GM12878 (cell line): ENCODE measurements at regions not wholly inside any gene's neighbourhood (a gene's known extent, or its start where the extent isn't known, plus 50 kb on each side); places are given as distances from the start of the nearest gene placed in this dataset.

Experiments used
- ATAC-seq: fragments of 200-7000 bp; cut with Tn5 transposase; 3 replicates; pipeline ENCODE4 v1.9.1; 2020; ENCODE audit warnings: mild to moderate bottlenecking, moderate library complexity
- BruUV-seq: library from RNA; stranded (reverse); fragments of 400-500 nt; replicated peaks from 2 replicates; lab custom pipeline; 2021; lab: Mats Ljungman, UMichigan
- CTCF ChIA-PET: fragments of 300-600 bp; sonication (Branson Sonifier 250); formaldehyde crosslinking; extraction: SDS; loops from one replicate; lab custom pipeline; 2021; ENCODE audit warnings: inconsistent platforms; lab: Yijun Ruan, JAX
- POLR2A ChIA-PET: fragments of 350-600 bp; formaldehyde crosslinking; extraction: SDS; loops from one replicate; lab custom pipeline; 2021; ENCODE audit warnings: inconsistent platforms; lab: Charles Lee
- RAD21 ChIA-PET: fragments of 300-600 bp; sonication (Branson Sonifier 250); formaldehyde crosslinking; loops from one replicate; lab custom pipeline; 2023; ENCODE audit warnings: antibody characterized with exemption; ENCODE audit not compliant: unreplicated experiment; lab: Charles Lee
- SMC1A ChIA-PET: fragments of 300-600 bp; sonication (Branson Sonifier 250); formaldehyde crosslinking; loops from one replicate; lab custom pipeline; 2023; ENCODE audit not compliant: unreplicated experiment, uncharacterized antibody; lab: Charles Lee
- DNase-seq: peaks from one replicate; pipeline ENCODE4 v3.0.0-alpha.2; 2011; ENCODE audit warnings: low read depth, low spot score
- FAIRE-seq: peaks from 3 replicates; lab custom pipeline; 2011; peaks lifted over from hg19 to GRCh38; lab: Jason Lieb, UNC
- H2AFZ ChIP-seq: 2 replicates; pipeline ENCODE4 v1.6.0; 2011; ENCODE audit warnings: low read depth, low read length, control low read depth; ENCODE audit not compliant: control insufficient read depth
- H3K27ac ChIP-seq: 2 replicates; pipeline ENCODE4 v1.5.1; 2011; ENCODE audit warnings: control low read depth; ENCODE audit not compliant: control insufficient read depth, insufficient read depth
- H3K27me3 ChIP-seq, 2 experiments: replicated peaks in 1 of 2; 2 replicates each; pipeline versions ENCODE4 v1.6.0 to v1.6.1; 2011; ENCODE audit warnings: low read length in 1 of 2; ENCODE audit not compliant: control insufficient read depth in 2 of 2, insufficient read depth in 2 of 2
- H3K36me3 ChIP-seq, 2 experiments: 2 replicates each; pipeline ENCODE4 v1.5.1; 2011; ENCODE audit warnings: low read length in 1 of 2; ENCODE audit not compliant: control insufficient read depth in 2 of 2, insufficient read depth in 2 of 2
- H3K4me1 ChIP-seq: 2 replicates; pipeline ENCODE4 v1.6.1; 2011; ENCODE audit warnings: mild to moderate bottlenecking, low read length, moderate library complexity, mixed read lengths; ENCODE audit not compliant: control insufficient read depth, insufficient read depth
- H3K4me2 ChIP-seq: 2 replicates; pipeline ENCODE4 v1.6.0; 2011; ENCODE audit warnings: control low read depth; ENCODE audit not compliant: control insufficient read depth, insufficient read depth
- H3K4me3 ChIP-seq: fragments of 200-600 bp; sonication (generic); 2 replicates; pipeline ENCODE4 v1.5.1; 2016
- H3K79me2 ChIP-seq: 2 replicates; pipeline ENCODE4 v1.6.0; 2011; ENCODE audit warnings: low read length; ENCODE audit not compliant: control insufficient read depth, insufficient read depth
- H3K9ac ChIP-seq: 2 replicates; pipeline ENCODE4 v1.8.0; 2011; ENCODE audit warnings: low read length, control low read depth, mixed read lengths; ENCODE audit not compliant: control insufficient read depth, insufficient read depth
- H3K9me3 ChIP-seq: replicated peaks from 3 replicates; pipeline ENCODE4 v1.5.1; 2011; ENCODE audit warnings: mild to moderate bottlenecking, low read length; ENCODE audit not compliant: control insufficient read depth, insufficient read depth
- H4K20me1 ChIP-seq: 2 replicates; pipeline ENCODE4 v1.6.0; 2011; ENCODE audit not compliant: control insufficient read depth, insufficient read depth
- ATF2 ChIP-seq: IDR thresholded peaks from 2 replicates; pipeline ENCODE4 v1.6.1; 2012; ENCODE audit warnings: low read length, inconsistent platforms
- ATF3 ChIP-seq: IDR thresholded peaks from 2 replicates; pipeline ENCODE4 v1.6.1; 2011; ENCODE audit warnings: low read depth, mild to moderate bottlenecking, low read length, moderate library complexity, borderline replicate concordance; ENCODE audit errors: extremely low read depth
- CREB1 ChIP-seq: IDR thresholded peaks from 2 replicates; pipeline ENCODE4 v1.6.1; 2012; ENCODE audit warnings: low read depth, mild to moderate bottlenecking, inconsistent platforms
- CREM ChIP-seq: IDR thresholded peaks from 2 replicates; pipeline ENCODE4 v1.6.1; 2014; ENCODE audit warnings: antibody characterized with exemption, low read depth
- DPF2 ChIP-seq: fragments of 450-650 bp; IDR thresholded peaks from 2 replicates; pipeline ENCODE4 v1.6.1; 2017; ENCODE audit warnings: mild to moderate bottlenecking
- E2F8 ChIP-seq: fragments of 450-650 bp; IDR thresholded peaks from 2 replicates; pipeline ENCODE4 v1.6.1; 2018; ENCODE audit warnings: mild to moderate bottlenecking, low read depth, moderate library complexity; ENCODE audit not compliant: partially characterized antibody
- E4F1 ChIP-seq: fragments of 450-650 bp; IDR thresholded peaks from 2 replicates; pipeline ENCODE4 v1.6.1; 2018; ENCODE audit warnings: borderline replicate concordance, mild to moderate bottlenecking; ENCODE audit not compliant: partially characterized antibody
- FOXM1 ChIP-seq: IDR thresholded peaks from 2 replicates; pipeline ENCODE4 v1.6.1; 2012; ENCODE audit warnings: low read depth, mild to moderate bottlenecking, inconsistent platforms, low read length, moderate library complexity
- JUNB ChIP-seq: IDR thresholded peaks from 2 replicates; pipeline ENCODE4 v1.6.1; 2016; ENCODE audit warnings: antibody characterized with exemption, mild to moderate bottlenecking
- NR2C2 ChIP-seq: IDR thresholded peaks from 2 replicates; pipeline ENCODE4 v1.6.1; 2011; ENCODE audit warnings: borderline replicate concordance, low read depth; ENCODE audit not compliant: control insufficient read depth, insufficient read length
- SMAD1 ChIP-seq: fragments of 450-650 bp; IDR thresholded peaks from 2 replicates; pipeline ENCODE4 v1.6.1; 2018; ENCODE audit warnings: mild to moderate bottlenecking, low read depth; ENCODE audit not compliant: partially characterized antibody
- TAF1 ChIP-seq: IDR thresholded peaks from 2 replicates; pipeline ENCODE4 v1.6.1; 2011; ENCODE audit warnings: mild to moderate bottlenecking, low read depth, low read length, borderline replicate concordance
- ZNF217 ChIP-seq: fragments of 450-650 bp; IDR thresholded peaks from 2 replicates; pipeline ENCODE4 v1.6.1; 2017; ENCODE audit warnings: antibody characterized with exemption, mild to moderate bottlenecking
- ZZZ3 ChIP-seq: IDR thresholded peaks from 2 replicates; pipeline ENCODE4 v1.6.1; 2011; ENCODE audit warnings: low read depth; ENCODE audit not compliant: control insufficient read depth, insufficient read length
- WGBS: methylation state at CpG from one replicate; pipeline ENCODE4 v1.1.6; 2016; ENCODE audit warnings: low lambda C conversion rate; ENCODE audit not compliant: insufficient replicate concordance, insufficient coverage; ENCODE audit errors: missing lambda C conversion rate; 5-methylcytosine and 5-hydroxymethylcytosine counted together
- in situ Hi-C: fragments of 300-500 bp; cut with MboI; formaldehyde crosslinking; loops from 9 replicates; pipeline ENCODE4 v1.14.3; 2018; ENCODE audit warnings: mixed read lengths
- intact Hi-C: fragments of 100-400 bp; cut with micrococcal nuclease; formaldehyde crosslinking; loops from one replicate; pipeline ENCODE4 v1.14.2; 2022; ENCODE audit not compliant: unreplicated experiment
- TF ChIP-seq, protein P1 (sequence below): fragments of 450-650 bp; IDR thresholded peaks from 2 replicates; pipeline ENCODE4 v1.6.1; 2017; ENCODE audit warnings: mild to moderate bottlenecking

DNA sequence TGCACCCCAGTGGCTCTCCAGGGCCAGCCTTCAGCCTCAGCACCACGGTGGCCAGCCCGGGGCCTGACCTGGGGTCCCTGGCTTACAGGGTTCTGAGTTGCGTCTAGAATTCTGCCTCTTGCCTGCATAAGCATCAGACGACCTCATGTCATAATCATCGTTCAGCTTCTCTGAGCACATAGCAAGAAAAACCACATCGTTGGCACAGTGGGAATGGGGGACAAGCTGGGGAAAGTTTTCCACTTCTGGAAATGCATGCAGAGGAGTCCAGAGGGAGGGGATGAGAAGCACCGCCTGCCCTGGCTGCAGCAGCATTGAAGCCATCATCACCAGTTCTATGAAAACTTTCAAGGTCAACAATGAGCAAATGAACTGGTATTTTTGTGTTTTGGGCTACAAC, 441.0 kb upstream of the FRG1 start (continued):
- TF ChIP-seq E2F8, result no peak
- TF ChIP-seq DPF2, result no peak
- TF ChIP-seq ZZZ3, result no peak
- no peak for TF ChIP-seq SMAD1
- TF ChIP-seq, all 136 proteins: peak for 0

- DNase-seq (no peak), FAIRE-seq (no peak), ATAC-seq (no peak)
- ChIA-PET POLR2A (no interaction called here), CTCF (interaction anchor here (0.6 kb wide), 1 partner anchor 498 kb away, joined by 3 read pairs; no protein-coding TSS in a partner anchor), RAD21 (no interaction called here), SMC1A (no interaction called here)
- H3K79me2 ChIP-seq, result no peaks in the 10 kb centered on the region
- no TSS peak for BruUV-seq
- no peak overlapping the region for H3K4me3 ChIP-seq
- TF ChIP-seq JUNB (no peak), ATF2 (no peak), ZNF217 (no peak), NR2C2 (no peak), TAF1 (no peak), CREM (no peak), E4F1 (no peak), FOXM1 (no peak), ATF3 (no peak), CREB1 (no peak)
- TF ChIP-seq, protein P1, sequence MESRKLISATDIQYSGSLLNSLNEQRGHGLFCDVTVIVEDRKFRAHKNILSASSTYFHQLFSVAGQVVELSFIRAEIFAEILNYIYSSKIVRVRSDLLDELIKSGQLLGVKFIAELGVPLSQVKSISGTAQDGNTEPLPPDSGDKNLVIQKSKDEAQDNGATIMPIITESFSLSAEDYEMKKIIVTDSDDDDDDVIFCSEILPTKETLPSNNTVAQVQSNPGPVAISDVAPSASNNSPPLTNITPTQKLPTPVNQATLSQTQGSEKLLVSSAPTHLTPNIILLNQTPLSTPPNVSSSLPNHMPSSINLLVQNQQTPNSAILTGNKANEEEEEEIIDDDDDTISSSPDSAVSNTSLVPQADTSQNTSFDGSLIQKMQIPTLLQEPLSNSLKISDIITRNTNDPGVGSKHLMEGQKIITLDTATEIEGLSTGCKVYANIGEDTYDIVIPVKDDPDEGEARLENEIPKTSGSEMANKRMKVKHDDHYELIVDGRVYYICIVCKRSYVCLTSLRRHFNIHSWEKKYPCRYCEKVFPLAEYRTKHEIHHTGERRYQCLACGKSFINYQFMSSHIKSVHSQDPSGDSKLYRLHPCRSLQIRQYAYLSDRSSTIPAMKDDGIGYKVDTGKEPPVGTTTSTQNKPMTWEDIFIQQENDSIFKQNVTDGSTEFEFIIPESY, result no peak
- H3K36me3 ChIP-seq, result no peaks in the 10 kb centered on the region
- H3K27ac ChIP-seq, result no peak overlapping the region
- in situ Hi-C loops (no loop called here), intact Hi-C loops (no loop called here)
- peaks cover 1% of the 10 kb centered on the region; the same call in 1 of the 3 replicates for H3K9me3 ChIP-seq
- no peaks in the 10 kb centered on the region for H4K20me1 ChIP-seq
- H3K4me2 ChIP-seq, result no peak overlapping the region
- H3K27me3 ChIP-seq, result no peaks in the 10 kb centered on the region
- WGBS, result 26% methylated on average over 5 of the region's 5 CpGs
- no peaks in the 10 kb centered on the region for H3K4me1 ChIP-seq
- H2AFZ ChIP-seq, result no peak overlapping the region
- no peak overlapping the region for H3K9ac ChIP-seq
Observed at GRCh38 chr4:189500970-189501369, 439.7 kb upstream of the FRG1 start.
